Mesenchymal stem cell (in vitro differentiated cells and primary cell): ENCODE measurements at regions not wholly inside any gene's neighbourhood (a gene's known extent, or its start where the extent isn't known, plus 50 kb on each side); places are given as distances from the start of the nearest gene placed in this dataset.
"Not testable (repeated sequence)": the region's sequence is repeated elsewhere in the genome, so short reads cannot be mapped to it uniquely, and the experiment has no call there.

Experiments used
- DNase-seq: peaks from one replicate; pipeline ENCODE4 v3.0.0-alpha.2; 2013
- H2AFZ ChIP-seq: one replicate; pipeline ENCODE4 v1.6.1; 2013; ENCODE audit warnings: low read depth, mild to moderate bottlenecking, control low read depth, inconsistent platforms, low read length, moderate library complexity
- H2AK5ac ChIP-seq: 2 replicates; pipeline ENCODE4 v1.6.1; 2013; ENCODE audit warnings: low read length, moderate library complexity, mild to moderate bottlenecking, inconsistent platforms; ENCODE audit not compliant: severe bottlenecking
- H2BK120ac ChIP-seq: one replicate; pipeline ENCODE4 v1.6.1; 2013; ENCODE audit warnings: low read depth, mild to moderate bottlenecking, inconsistent platforms, low read length, moderate library complexity
- H2BK12ac ChIP-seq, 2 experiments: one replicate each; pipeline ENCODE4 v1.6.1; 2013; ENCODE audit warnings: inconsistent platforms in 2 of 2, low read length in 2 of 2, mild to moderate bottlenecking in 2 of 2, moderate library complexity in 2 of 2, control low read depth in 1 of 2
- H2BK15ac ChIP-seq: one replicate; pipeline ENCODE4 v1.6.1; 2013; ENCODE audit warnings: mild to moderate bottlenecking, low read depth, inconsistent platforms; ENCODE audit not compliant: poor library complexity, severe bottlenecking
- H2BK5ac ChIP-seq: 2 replicates; pipeline ENCODE4 v1.6.1; 2013; ENCODE audit warnings: low read depth, mild to moderate bottlenecking, low read length, control low read depth, inconsistent platforms; ENCODE audit not compliant: poor library complexity, severe bottlenecking
- H3K14ac ChIP-seq, 2 experiments: one replicate each; pipeline ENCODE4 v1.6.1; 2013; ENCODE audit warnings: inconsistent platforms in 2 of 2, low read length in 2 of 2, control low read depth in 1 of 2, mild to moderate bottlenecking in 1 of 2, moderate library complexity in 1 of 2
- H3K18ac ChIP-seq, 2 experiments: one replicate each; pipeline ENCODE4 v1.6.1; 2013; ENCODE audit warnings: inconsistent platforms in 2 of 2, low read length in 2 of 2, control low read depth in 1 of 2, low read depth in 1 of 2, mild to moderate bottlenecking in 1 of 2
- H3K23ac ChIP-seq, 2 experiments: one replicate each; pipeline ENCODE4 v1.6.1; 2013; ENCODE audit warnings: inconsistent platforms in 2 of 2, low read length in 2 of 2, mild to moderate bottlenecking in 2 of 2, moderate library complexity in 2 of 2, control low read depth in 1 of 2
- H3K27ac ChIP-seq: 2 replicates; pipeline ENCODE4 v1.5.1; 2013; ENCODE audit warnings: mild to moderate bottlenecking, moderate library complexity, low read length, control low read depth, inconsistent platforms; ENCODE audit not compliant: poor library complexity, severe bottlenecking
- H3K27me3 ChIP-seq, 2 experiments: 2 replicates each; pipeline versions ENCODE4 v1.6.1 to v1.7.0; 2013; ENCODE audit warnings: low read length in 2 of 2, mild to moderate bottlenecking in 2 of 2, moderate library complexity in 2 of 2, control low read depth in 1 of 2, inconsistent platforms in 1 of 2; ENCODE audit not compliant: control insufficient read depth in 1 of 2, insufficient read depth in 1 of 2
- H3K36me3 ChIP-seq, 2 experiments: 2 replicates each; pipeline versions ENCODE4 v1.6.1 to v1.7.0; 2013; ENCODE audit warnings: low read length in 2 of 2, control low read depth in 1 of 2, inconsistent platforms in 1 of 2, low read depth in 1 of 2, mild to moderate bottlenecking in 1 of 2; ENCODE audit not compliant: insufficient read depth in 2 of 2, control insufficient read depth in 1 of 2
- H3K4ac ChIP-seq, 2 experiments: one replicate each; pipeline ENCODE4 v1.6.1; 2013; ENCODE audit warnings: inconsistent platforms in 2 of 2, low read length in 2 of 2, mild to moderate bottlenecking in 2 of 2, moderate library complexity in 2 of 2, control low read depth in 1 of 2, low read depth in 1 of 2
- H3K4me1 ChIP-seq: 2 replicates; pipeline ENCODE4 v1.6.1; 2013; ENCODE audit warnings: low read depth, low read length, control low read depth; ENCODE audit not compliant: control insufficient read depth, insufficient read depth
- H3K4me2 ChIP-seq: 2 replicates; pipeline ENCODE4 v1.6.1; 2013; ENCODE audit warnings: low read length, mild to moderate bottlenecking, inconsistent platforms; ENCODE audit not compliant: poor library complexity, severe bottlenecking
- H3K4me3 ChIP-seq, 2 experiments: 2 replicates each; pipeline versions ENCODE4 v1.5.1 to v1.7.0; 2013; ENCODE audit warnings: low read length in 2 of 2, mild to moderate bottlenecking in 2 of 2, control low read depth in 1 of 2, low read depth in 1 of 2; ENCODE audit not compliant: insufficient read depth in 1 of 2
- H3K79me1 ChIP-seq: replicated peaks from 2 replicates; pipeline ENCODE4 v1.6.1; 2013; ENCODE audit warnings: mild to moderate bottlenecking, control low read depth, low read length, inconsistent platforms; ENCODE audit not compliant: poor library complexity, severe bottlenecking
- H3K9ac ChIP-seq: 2 replicates; pipeline ENCODE4 v1.7.0; 2013; ENCODE audit warnings: mild to moderate bottlenecking, low read length, moderate library complexity
- H3K9me3 ChIP-seq: 2 replicates; pipeline ENCODE4 v1.7.0; 2013; ENCODE audit warnings: mild to moderate bottlenecking, low read length; ENCODE audit not compliant: control insufficient read depth
- H4K8ac ChIP-seq: one replicate; pipeline ENCODE4 v1.6.1; 2013; ENCODE audit warnings: inconsistent platforms, mild to moderate bottlenecking, low read length, moderate library complexity
- H4K91ac ChIP-seq: one replicate; pipeline ENCODE4 v1.6.1; 2013; ENCODE audit warnings: mild to moderate bottlenecking, low read length, inconsistent platforms
- WGBS: methylation state at CpG from one replicate; pipeline ENCODE4 v1.1.7; 2013; ENCODE audit warnings: mixed read lengths; 5-methylcytosine and 5-hydroxymethylcytosine counted together

GRCh38 chr12:131333621-131334440 is 377.1 kb upstream of the SFSWAP start:
- H2BK12ac ChIP-seq = no peak overlapping the region
- H3K9ac ChIP-seq = no peak overlapping the region
- H3K18ac ChIP-seq = no peak overlapping the region
- H3K27ac ChIP-seq = no peak overlapping the region
- H3K23ac ChIP-seq = no peak overlapping the region
- H3K4me1 ChIP-seq = no peaks in the 10 kb centered on the region
- no peak overlapping the region for H3K4me3 ChIP-seq
- H3K79me1 ChIP-seq = no peaks in the 10 kb centered on the region
- H4K91ac ChIP-seq = no peak overlapping the region
- no peak overlapping the region for H3K14ac ChIP-seq
- H4K8ac ChIP-seq = no peak overlapping the region
- no peaks in the 10 kb centered on the region for H3K27me3 ChIP-seq
- 79% methylated on average over 15 of the region's 15 CpGs for WGBS
- H2AK5ac ChIP-seq = no peak overlapping the region
- H3K36me3 ChIP-seq = no peaks in the 10 kb centered on the region
- H2BK5ac ChIP-seq = no peak overlapping the region
- H3K4ac ChIP-seq = no peak overlapping the region
- H3K4me2 ChIP-seq = no peak overlapping the region
- H2BK15ac ChIP-seq = no peak overlapping the region
- H2AFZ ChIP-seq = no peak overlapping the region
- no peaks in the 10 kb centered on the region for H3K9me3 ChIP-seq
- H2BK120ac ChIP-seq = no peak overlapping the region
- DNase-seq = no peak

GRCh38 chr12:131334835-131335234 is 376.1 kb upstream of the SFSWAP start:
- H2BK12ac ChIP-seq = no peak overlapping the region
- DNase-seq = no peak
- H3K4me1 ChIP-seq = no peaks in the 10 kb centered on the region
- no peaks in the 10 kb centered on the region for H3K36me3 ChIP-seq
- H2BK5ac ChIP-seq = no peak overlapping the region
- no peak overlapping the region for H3K27ac ChIP-seq
- no peak overlapping the region for H3K14ac ChIP-seq
- H3K18ac ChIP-seq = no peak overlapping the region
- H4K91ac ChIP-seq = no peak overlapping the region
- H2AK5ac ChIP-seq = no peak overlapping the region
- H3K23ac ChIP-seq = no peak overlapping the region
- no peaks in the 10 kb centered on the region for H3K79me1 ChIP-seq
- H3K4me2 ChIP-seq = no peak overlapping the region
- H3K9ac ChIP-seq = no peak overlapping the region
- no peak overlapping the region for H3K4ac ChIP-seq
- H2AFZ ChIP-seq = no peak overlapping the region
- H3K27me3 ChIP-seq = no peaks in the 10 kb centered on the region
- no peaks in the 10 kb centered on the region for H3K9me3 ChIP-seq
- no peak overlapping the region for H4K8ac ChIP-seq
- no peak overlapping the region for H3K4me3 ChIP-seq
- WGBS = 63% methylated on average over 2 of the region's 4 CpGs
- H2BK120ac ChIP-seq = no peak overlapping the region
- no peak overlapping the region for H2BK15ac ChIP-seq

- H2BK5ac ChIP-seq = no peak overlapping the region
- H2AK5ac ChIP-seq = no peak overlapping the region
- H3K4me3 ChIP-seq = no peak overlapping the region
- H3K27ac ChIP-seq = no peak overlapping the region
- no peak overlapping the region for H3K4me2 ChIP-seq
- no peak overlapping the region for H4K91ac ChIP-seq
- no peaks in the 10 kb centered on the region for H3K4me1 ChIP-seq
- H3K4ac ChIP-seq = no peak overlapping the region
- H2BK15ac ChIP-seq = no peak overlapping the region
- H2BK12ac ChIP-seq = no peak overlapping the region
- H2AFZ ChIP-seq = no peak overlapping the region
- H3K9me3 ChIP-seq = no peaks in the 10 kb centered on the region
- no peaks in the 10 kb centered on the region for H3K27me3 ChIP-seq
- H3K79me1 ChIP-seq = no peaks in the 10 kb centered on the region
- no peak overlapping the region for H3K9ac ChIP-seq
- no peak overlapping the region for H3K23ac ChIP-seq
- H3K14ac ChIP-seq = no peak overlapping the region
- H2BK120ac ChIP-seq = no peak overlapping the region
- WGBS = 36% methylated on average over 4 of the region's 4 CpGs
- no peak overlapping the region for H3K18ac ChIP-seq
- no peak overlapping the region for H4K8ac ChIP-seq
- no peaks in the 10 kb centered on the region for H3K36me3 ChIP-seq
- no peak for DNase-seq
Observed at GRCh38 chr12:131335456-131335855, 375.4 kb upstream of the SFSWAP start.

- H3K27me3 ChIP-seq, H3K4ac ChIP-seq, H4K8ac ChIP-seq, H2BK5ac ChIP-seq, H2AK5ac ChIP-seq, H4K91ac ChIP-seq, H3K9me3 ChIP-seq, H3K23ac ChIP-seq, H3K4me1 ChIP-seq, H2BK12ac ChIP-seq, H3K4me3 ChIP-seq, H3K36me3 ChIP-seq, H2BK120ac ChIP-seq, H3K27ac ChIP-seq, DNase-seq, H3K4me2 ChIP-seq, H2AFZ ChIP-seq, H3K79me1 ChIP-seq, H3K18ac ChIP-seq, H2BK15ac ChIP-seq, H3K9ac ChIP-seq, H3K14ac ChIP-seq: not testable (repeated sequence)
- 82% methylated on average over 3 of the region's 3 CpGs for WGBS
Observed at GRCh38 chr12:131337861-131338260, 373.0 kb upstream of the SFSWAP start.
